Left ventricle myocardium inferior (tissue), 1 donor: ENCODE measurements at regions not wholly inside any gene's neighbourhood (a gene's known extent, or its start where the extent isn't known, plus 50 kb on each side); places are given as distances from the start of the nearest gene placed in this dataset.
"Not testable (repeated sequence)": the region's sequence is repeated elsewhere in the genome, so short reads cannot be mapped to it uniquely, and the experiment has no call there.

Experiments used
- DNase-seq: peaks from one replicate; pipeline ENCODE4 v3.0.0-alpha.2; 2020
- H3K27ac ChIP-seq: fragments of 200-600 bp; replicated peaks from 2 replicates; pipeline ENCODE4 v1.8.0; 2021
- H3K27me3 ChIP-seq: fragments of 200-600 bp; 2 replicates; pipeline ENCODE4 v1.8.0; 2021; ENCODE audit warnings: low read depth
- H3K36me3 ChIP-seq: fragments of 200-600 bp; 2 replicates; pipeline ENCODE4 v1.8.0; 2021
- H3K4me1 ChIP-seq: fragments of 200-600 bp; 2 replicates; pipeline ENCODE4 v1.8.0; 2021
- H3K4me3 ChIP-seq: fragments of 200-600 bp; 2 replicates; pipeline ENCODE4 v1.8.0; 2021; ENCODE audit warnings: mild to moderate bottlenecking, moderate library complexity
- H3K9me3 ChIP-seq: fragments of 200-600 bp; replicated peaks from 2 replicates; pipeline ENCODE4 v1.8.0; 2021
- CTCF ChIP-seq: fragments of 200-600 bp; IDR thresholded peaks from 2 replicates; pipeline ENCODE4 v1.8.0; 2021; ENCODE audit warnings: antibody characterized with exemption, mild to moderate bottlenecking, borderline replicate concordance
- intact Hi-C: fragments of 100-400 bp; cut with micrococcal nuclease; formaldehyde crosslinking; loops from one replicate; pipeline ENCODE4 v1.11.0; 2022
- donor health status: DM: no; HTN: yes; CAD: no; lungs with severe emphysema.

DNA sequence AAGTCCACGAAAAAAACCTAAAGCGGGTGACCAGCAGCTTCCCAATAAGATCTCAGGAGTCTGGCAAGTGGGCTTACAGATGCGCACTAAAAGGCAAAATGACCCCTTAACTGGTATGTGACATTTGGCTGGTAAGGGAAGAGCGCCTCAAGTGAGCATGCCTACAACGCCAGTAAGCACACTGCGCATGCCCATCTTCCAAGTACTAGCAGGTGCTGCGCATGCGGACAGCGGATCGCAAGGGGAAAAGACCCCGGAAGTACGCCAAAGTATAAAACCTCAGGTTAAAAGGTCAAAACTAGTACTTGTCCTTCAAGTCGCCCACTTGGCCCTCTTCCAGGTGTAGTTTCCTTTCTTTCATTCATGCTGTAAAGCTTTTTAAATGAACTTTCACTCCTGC lies 518.5 kb upstream of the MDGA2 start:
- no peak overlapping the region for H3K27ac ChIP-seq
- H3K27me3 ChIP-seq: no peaks in the 10 kb centered on the region
- no peaks in the 10 kb centered on the region for H3K9me3 ChIP-seq
- intact Hi-C loops: no loop called here
- no peak for TF ChIP-seq CTCF
- no peak overlapping the region for H3K4me3 ChIP-seq
- no peaks in the 10 kb centered on the region for H3K4me1 ChIP-seq
- DNase-seq: no peak
- no peaks in the 10 kb centered on the region for H3K36me3 ChIP-seq

GRCh38 chr14:48149624-48150023 lies 474.2 kb upstream of the MDGA2 start:
- peaks cover 11% of the 10 kb centered on the region for H3K9me3 ChIP-seq

DNA sequence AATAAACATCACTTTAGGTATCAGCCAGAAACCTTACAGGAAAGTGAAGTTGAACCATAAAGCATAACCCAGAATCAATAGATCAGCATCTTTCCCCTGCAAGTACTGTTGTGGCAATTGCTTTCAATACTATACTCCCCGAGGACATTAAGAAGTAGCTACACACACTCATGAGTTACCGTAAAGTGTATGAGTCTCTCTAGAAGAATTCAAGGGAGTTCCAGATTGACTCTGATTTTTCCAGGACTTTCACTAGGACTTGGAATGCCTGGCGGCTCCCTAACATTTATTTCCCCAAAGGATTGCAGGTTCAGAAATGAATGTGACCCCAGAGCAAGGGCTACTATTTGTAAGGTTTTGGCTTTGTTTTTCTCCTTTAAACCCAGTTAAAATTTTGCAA lies 465.4 kb upstream of the MDGA2 start:
- intact Hi-C loops: no loop called here
- no peak for DNase-seq
- H3K27ac ChIP-seq: no peak overlapping the region
- H3K27me3 ChIP-seq: no peaks in the 10 kb centered on the region
- H3K9me3 ChIP-seq: no peaks in the 10 kb centered on the region
- TF ChIP-seq CTCF: no peak
- no peaks in the 10 kb centered on the region for H3K4me1 ChIP-seq
- H3K36me3 ChIP-seq: no peaks in the 10 kb centered on the region
- no peak overlapping the region for H3K4me3 ChIP-seq

More at GRCh38 chr14:48149624-48150023, 474.2 kb upstream of the MDGA2 start:
- H3K36me3 ChIP-seq, DNase-seq, H3K4me3 ChIP-seq, H3K27me3 ChIP-seq, intact Hi-C loops, H3K4me1 ChIP-seq, H3K27ac ChIP-seq: not testable (repeated sequence)

DNA sequence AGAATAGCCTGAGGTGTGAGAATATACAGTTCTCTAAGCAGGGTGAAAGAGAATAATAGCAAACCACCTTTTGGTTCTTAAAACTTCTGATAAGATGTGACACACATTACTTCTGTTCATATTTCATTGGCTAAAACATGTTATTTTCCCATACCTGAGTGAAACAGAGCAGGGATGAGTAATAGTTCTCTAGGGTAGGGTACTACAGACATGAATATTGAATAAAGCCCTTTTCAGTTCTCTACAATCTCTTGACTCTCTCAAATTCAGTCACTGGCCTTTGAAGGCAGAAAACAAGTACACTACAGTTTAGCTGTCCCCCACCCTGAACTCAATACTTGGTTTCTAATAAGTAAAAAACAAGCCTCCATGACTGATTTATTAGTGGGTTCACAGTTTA lies 454.1 kb upstream of the MDGA2 start:
- DNase-seq: no peak
- H3K36me3 ChIP-seq: no peaks in the 10 kb centered on the region
- no peaks in the 10 kb centered on the region for H3K9me3 ChIP-seq
- no peak for TF ChIP-seq CTCF
- no peaks in the 10 kb centered on the region for H3K27me3 ChIP-seq
- H3K4me1 ChIP-seq: no peaks in the 10 kb centered on the region
- H3K27ac ChIP-seq: no peak overlapping the region
- no peak overlapping the region for H3K4me3 ChIP-seq
- intact Hi-C loops: no loop called here

DNA sequence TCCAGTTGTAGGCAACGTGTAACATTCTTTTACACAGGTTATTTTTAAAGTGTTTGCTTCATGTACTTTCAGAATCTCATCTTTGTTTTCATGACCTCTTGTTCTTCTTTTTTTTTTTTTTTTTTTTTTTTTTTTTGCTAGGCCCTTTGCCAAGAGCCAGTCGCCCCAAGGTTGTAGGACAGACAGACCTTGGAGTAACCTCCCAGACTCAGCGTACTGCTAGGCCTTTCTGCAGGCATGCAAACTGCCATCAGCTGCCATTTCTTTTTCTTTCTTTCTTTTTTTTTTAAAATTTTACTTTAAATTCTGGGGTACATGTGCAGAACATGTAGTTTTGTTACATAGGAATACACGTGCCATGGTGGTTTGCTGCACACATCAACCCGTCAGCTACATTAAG lies 452.3 kb upstream of the MDGA2 start:
- no peak for TF ChIP-seq CTCF
- no peak overlapping the region for H3K4me3 ChIP-seq
- DNase-seq: no peak
- H3K27me3 ChIP-seq: no peaks in the 10 kb centered on the region
- H3K36me3 ChIP-seq: no peaks in the 10 kb centered on the region
- no peaks in the 10 kb centered on the region for H3K4me1 ChIP-seq
- no peak overlapping the region for H3K27ac ChIP-seq
- H3K9me3 ChIP-seq: no peaks in the 10 kb centered on the region
- intact Hi-C loops: no loop called here

DNA sequence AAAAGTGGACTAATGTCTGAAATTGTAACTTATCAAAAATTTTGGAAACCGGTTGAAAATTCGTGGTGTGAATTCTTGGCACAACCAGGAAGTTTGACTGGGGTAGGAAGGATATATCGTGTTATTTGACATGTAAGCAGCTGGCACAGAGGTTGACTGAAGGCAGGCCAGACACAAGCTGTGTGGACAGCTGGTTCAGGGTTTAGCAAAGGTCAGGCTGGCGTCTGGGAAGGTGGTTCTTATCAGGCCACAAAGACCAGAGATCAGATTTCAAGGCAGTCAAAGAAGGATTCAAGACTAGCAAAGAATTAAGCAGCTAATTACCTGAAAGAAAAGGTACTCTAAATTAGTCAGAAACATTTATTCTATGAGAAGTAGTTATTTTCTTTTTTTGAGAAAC lies 450.2 kb upstream of the MDGA2 start:
- intact Hi-C loops: no loop called here
- Histone ChIP-seq H3K27me3 (no peaks in the 10 kb centered on the region), H3K9me3 (no peaks in the 10 kb centered on the region), H3K4me1 (no peaks in the 10 kb centered on the region), H3K27ac (no peak overlapping the region), H3K4me3 (no peak overlapping the region), H3K36me3 (no peaks in the 10 kb centered on the region)
- no peak for DNase-seq
- TF ChIP-seq CTCF: no peak
